G401.6 (cell line): ENCODE measurements at regions not wholly inside any gene's neighbourhood (a gene's known extent, or its start where the extent isn't known, plus 50 kb on each side); places are given as distances from the start of the nearest gene placed in this dataset.
"Not testable (repeated sequence)": the region's sequence is repeated elsewhere in the genome, so short reads cannot be mapped to it uniquely, and the experiment has no call there.

Experiments
- FAIRE-seq: peaks from 2 replicates; lab custom pipeline; 2012; peaks lifted over from hg19 to GRCh38; lab: Jason Lieb, UNC

GRCh38 chr5:118467103-118467502 lies 521.2 kb downstream of the DTWD2 start:
- no peak for FAIRE-seq

- no peak for FAIRE-seq
These were observed 521.9 kb downstream of the DTWD2 start for GRCh38 chr5:118466418-118466817.

GRCh38 chr5:118462276-118462675 lies 526.1 kb downstream of the DTWD2 start:
- not testable (repeated sequence) for FAIRE-seq

- no peak for FAIRE-seq
These were observed 526.9 kb downstream of the DTWD2 start for GRCh38 chr5:118461436-118461835.

GRCh38 chr5:118459490-118459889 lies 528.9 kb downstream of the DTWD2 start:
- no peak for FAIRE-seq

- no peak for FAIRE-seq
These were observed 532.3 kb downstream of the DTWD2 start for GRCh38 chr5:118456085-118456484.

GRCh38 chr5:118451697-118452247 lies 536.6 kb downstream of the DTWD2 start:
- FAIRE-seq = no peak

- no peak for FAIRE-seq
These were observed 537.6 kb downstream of the DTWD2 start for GRCh38 chr5:118450554-118451332.

- FAIRE-seq = no peak
These were observed 541.0 kb downstream of the DTWD2 start for GRCh38 chr5:118447350-118447749.

- no peak for FAIRE-seq
These were observed 546.4 kb downstream of the DTWD2 start for GRCh38 chr5:118441956-118442355.

- no peak for FAIRE-seq
These were observed 547.3 kb downstream of the DTWD2 start for GRCh38 chr5:118441034-118441433.

- no peak for FAIRE-seq
These were observed 547.9 kb downstream of the DTWD2 start for GRCh38 chr5:118440496-118440895.

- FAIRE-seq = no peak
These were observed 548.5 kb downstream of the DTWD2 start for GRCh38 chr5:118439831-118440230.

GRCh38 chr5:118435131-118435530 lies 553.2 kb downstream of the DTWD2 start:
- FAIRE-seq = no peak

GRCh38 chr5:118434522-118434921 lies 553.8 kb downstream of the DTWD2 start:
- no peak for FAIRE-seq

GRCh38 chr5:118430076-118430475 lies 558.3 kb downstream of the DTWD2 start:
- no peak for FAIRE-seq

GRCh38 chr5:118407958-118408357 lies 580.4 kb downstream of the DTWD2 start:
- FAIRE-seq = no peak

GRCh38 chr5:118405650-118406061 lies 582.7 kb downstream of the DTWD2 start:
- FAIRE-seq = no peak

- FAIRE-seq = no peak
These were observed 591.1 kb downstream of the DTWD2 start for GRCh38 chr5:118397236-118397635.

- no peak for FAIRE-seq
These were observed 595.9 kb downstream of the DTWD2 start for GRCh38 chr5:118392491-118392890.

- FAIRE-seq = not testable (repeated sequence)
These were observed 605.4 kb downstream of the DTWD2 start for GRCh38 chr5:118382931-118383330.

- FAIRE-seq = no peak
These were observed 608.9 kb downstream of the DTWD2 start for GRCh38 chr5:118379470-118379869.

- FAIRE-seq = no peak
These were observed 609.4 kb downstream of the DTWD2 start for GRCh38 chr5:118378959-118379358.

- FAIRE-seq = no peak
These were observed 610.9 kb downstream of the DTWD2 start for GRCh38 chr5:118377420-118377819.
